Hepatocyte (in vitro differentiated cells): ENCODE measurements at regions not wholly inside any gene's neighbourhood (a gene's known extent, or its start where the extent isn't known, plus 50 kb on each side); places are given as distances from the start of the nearest gene placed in this dataset.
A peak's percentile ranks its signal among the peaks of the same experiment; 100 is the strongest.

Experiments
- DNase-seq: peaks from one replicate; pipeline ENCODE4 v3.0.0-alpha.2; 2016; ENCODE audit warnings: low spot score
- H2AFZ ChIP-seq: fragments of 200-600 bp; sonication (generic); 2 replicates; pipeline ENCODE4 v1.6.0; 2016; ENCODE audit warnings: antibody characterized with exemption, mild to moderate bottlenecking
- H3K27ac ChIP-seq: fragments of 200-600 bp; sonication (generic); 2 replicates; pipeline ENCODE4 v1.5.1; 2016; ENCODE audit warnings: mild to moderate bottlenecking
- H3K27me3 ChIP-seq: fragments of 200-600 bp; sonication (generic); 2 replicates; pipeline ENCODE4 v1.6.1; 2016
- H3K36me3 ChIP-seq: fragments of 200-600 bp; sonication (generic); replicated peaks from 2 replicates; pipeline ENCODE4 v1.5.1; 2016; ENCODE audit warnings: low read depth; ENCODE audit not compliant: insufficient read depth
- H3K4me1 ChIP-seq: fragments of 200-600 bp; sonication (generic); 2 replicates; pipeline ENCODE4 v1.5.1; 2016; ENCODE audit warnings: mild to moderate bottlenecking, moderate library complexity; ENCODE audit not compliant: insufficient read depth
- H3K4me2 ChIP-seq: fragments of 200-600 bp; sonication (generic); 2 replicates; pipeline ENCODE4 v1.6.0; 2016
- H3K4me3 ChIP-seq: fragments of 200-600 bp; sonication (generic); 2 replicates; pipeline ENCODE4 v1.5.1; 2016; ENCODE audit warnings: mild to moderate bottlenecking
- H3K79me2 ChIP-seq: fragments of 200-600 bp; sonication (generic); 2 replicates; pipeline ENCODE4 v1.6.0; 2017; ENCODE audit warnings: mild to moderate bottlenecking
- H3K9me2 ChIP-seq: fragments of 200-600 bp; sonication (generic); replicated peaks from 2 replicates; pipeline ENCODE4 v1.6.0; 2017; ENCODE audit warnings: mild to moderate bottlenecking; ENCODE audit not compliant: insufficient read depth
- H3K9me3 ChIP-seq: fragments of 200-600 bp; sonication (generic); 2 replicates; pipeline ENCODE4 v1.5.1; 2016; ENCODE audit warnings: low read depth, mild to moderate bottlenecking
- H4K20me1 ChIP-seq: fragments of 200-600 bp; sonication (generic); 2 replicates; pipeline ENCODE4 v1.6.0; 2016; ENCODE audit warnings: mild to moderate bottlenecking; ENCODE audit not compliant: insufficient read depth, poor library complexity, severe bottlenecking
- CTCF ChIP-seq: fragments of 200-600 bp; sonication (generic); IDR thresholded peaks from 2 replicates; pipeline ENCODE4 v1.5.1; 2016; ENCODE audit warnings: antibody characterized with exemption, mild to moderate bottlenecking; ENCODE audit not compliant: poor library complexity
- EZH2 ChIP-seq: fragments of 200-600 bp; sonication (generic); IDR thresholded peaks from 2 replicates; pipeline ENCODE4 v1.6.1; 2016; ENCODE audit warnings: antibody characterized with exemption, mild to moderate bottlenecking, borderline replicate concordance
- EZH2phosphoT487 ChIP-seq: fragments of 200-600 bp; sonication (generic); IDR thresholded peaks from one replicate; pipeline ENCODE4 v1.6.1; 2018; ENCODE audit warnings: antibody characterized with exemption, mild to moderate bottlenecking, low read depth, moderate library complexity; ENCODE audit not compliant: unreplicated experiment, severe bottlenecking
- WGBS: methylation state at CpG from one replicate; pipeline ENCODE4 v1.1.6; 2016; ENCODE audit warnings: low lambda C conversion rate; ENCODE audit errors: missing lambda C conversion rate; 5-methylcytosine and 5-hydroxymethylcytosine counted together

- no peak overlapping the region for H3K4me2 ChIP-seq
- H3K27ac ChIP-seq = peak overlapping the region; percentile 93
- DNase-seq = peak; percentile 83
- H3K36me3 ChIP-seq = no peaks in the 10 kb centered on the region
- no peak overlapping the region for H2AFZ ChIP-seq
- H3K9me3 ChIP-seq = no peaks in the 10 kb centered on the region
- no peaks in the 10 kb centered on the region for H3K27me3 ChIP-seq
- H3K79me2 ChIP-seq = no peaks in the 10 kb centered on the region
- H4K20me1 ChIP-seq = no peaks in the 10 kb centered on the region
- TF ChIP-seq EZH2phosphoT487 (no peak), EZH2 (no peak)
- no peaks in the 10 kb centered on the region for H3K9me2 ChIP-seq
- WGBS = 74% methylated on average over 18 of the region's 18 CpGs
- no peak overlapping the region for H3K4me3 ChIP-seq
- peaks cover 30% of the 10 kb centered on the region for H3K4me1 ChIP-seq
Measured at GRCh38 chr1:234866007-234866866, 256.3 kb upstream of the IRF2BP2 start.

GRCh38 chr1:234865171-234866006 lies 255.4 kb upstream of the IRF2BP2 start:
- Histone ChIP-seq H3K9me3 (no peaks in the 10 kb centered on the region), H3K4me2 (no peak overlapping the region), H3K27me3 (no peaks in the 10 kb centered on the region), H3K36me3 (no peaks in the 10 kb centered on the region), H3K4me1 (peaks cover 31% of the 10 kb centered on the region), H3K79me2 (no peaks in the 10 kb centered on the region), H4K20me1 (no peaks in the 10 kb centered on the region), H3K9me2 (no peaks in the 10 kb centered on the region), H2AFZ (no peak overlapping the region), H3K4me3 (no peak overlapping the region), H3K27ac (peak overlapping the region; percentile 93)
- TF ChIP-seq EZH2phosphoT487 (no peak), CTCF (no peak), EZH2 (no peak)
- DNase-seq = no peak
- WGBS = 98% methylated on average over 7 of the region's 7 CpGs

GRCh38 chr1:234864116-234864515 lies 254.1 kb upstream of the IRF2BP2 start:
- H3K27me3 ChIP-seq = no peaks in the 10 kb centered on the region
- no peak overlapping the region for H2AFZ ChIP-seq
- no peaks in the 10 kb centered on the region for H3K79me2 ChIP-seq
- WGBS = 94% methylated on average over 3 of the region's 3 CpGs
- H3K27ac ChIP-seq = peak overlapping the region; percentile 81
- no peaks in the 10 kb centered on the region for H4K20me1 ChIP-seq
- no peaks in the 10 kb centered on the region for H3K9me2 ChIP-seq
- no peak for DNase-seq
- peaks cover 31% of the 10 kb centered on the region for H3K4me1 ChIP-seq
- no peaks in the 10 kb centered on the region for H3K9me3 ChIP-seq
- no peaks in the 10 kb centered on the region for H3K36me3 ChIP-seq
- H3K4me2 ChIP-seq = no peak overlapping the region
- H3K4me3 ChIP-seq = no peak overlapping the region
- no peak for TF ChIP-seq EZH2phosphoT487
- no peak for TF ChIP-seq CTCF
- no peak for TF ChIP-seq EZH2
